ENCODE measurements at regions not wholly inside any gene's neighbourhood (a gene's known extent, or its start where the extent isn't known, plus 50 kb on each side); places are given as distances from the start of the nearest gene placed in this dataset.
"Not testable (repeated sequence)": the region's sequence is repeated elsewhere in the genome, so short reads cannot be mapped to it uniquely, and the experiment has no call there.

DNA sequence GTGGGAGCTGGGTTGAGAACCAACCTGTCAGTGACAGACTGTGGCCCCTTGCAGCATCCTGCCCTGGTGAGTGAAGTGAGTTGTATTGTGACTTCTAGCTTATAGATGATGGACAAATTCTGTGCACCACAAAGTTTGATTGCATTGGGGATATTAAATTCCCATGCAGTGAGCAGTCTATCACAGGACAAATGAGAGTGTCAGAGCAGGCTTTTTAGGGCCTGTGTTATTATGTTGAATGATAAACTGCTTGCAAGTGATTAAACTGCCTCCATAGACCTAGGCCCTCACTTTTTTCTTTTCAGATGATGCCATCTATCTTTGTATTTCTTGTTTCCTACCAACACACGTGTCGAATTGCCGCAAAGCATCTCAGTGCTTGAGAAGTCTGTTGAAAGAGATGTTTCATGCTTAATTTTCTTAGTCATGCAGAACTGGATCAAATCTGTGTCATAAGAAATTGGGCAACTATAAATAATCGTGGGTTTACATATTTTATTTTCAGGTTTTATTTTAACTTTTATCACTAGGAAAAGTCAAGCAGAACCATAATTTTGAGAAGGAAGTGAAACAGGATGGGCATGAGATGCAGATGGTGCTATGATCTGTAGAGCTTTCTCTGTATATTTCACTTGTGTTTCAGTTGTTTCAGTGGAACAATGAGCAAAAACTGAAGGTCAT is 199.2 kb downstream of the S1PR1 start:
- DNase-seq (ENCODE audit: low read depth, low spot score): no peak
- no peak overlapping the region for H3K27ac ChIP-seq
- no peak overlapping the region for H3K4me3 ChIP-seq
- H3K9me3 ChIP-seq (ENCODE audit: low read depth, low read length): no peaks in the 10 kb centered on the region
- TF ChIP-seq EZH2 (IDR thresholded peaks at IDR 0.05) (no peak), POLR2AphosphoS5 (IDR thresholded peaks at IDR 0.05; ENCODE audit: borderline replicate concordance, low read depth, low read length) (no peak), FOXP2 (optimal IDR thresholded peaks at IDR 0.05; ENCODE audit: control extremely low read depth, extremely low read length, insufficient read depth) (no peak)
- no peaks in the 10 kb centered on the region for H3K36me3 ChIP-seq (ENCODE audit: insufficient read depth, low read length)
- no peak overlapping the region for H3K9ac ChIP-seq (ENCODE audit: insufficient read length)

DNA sequence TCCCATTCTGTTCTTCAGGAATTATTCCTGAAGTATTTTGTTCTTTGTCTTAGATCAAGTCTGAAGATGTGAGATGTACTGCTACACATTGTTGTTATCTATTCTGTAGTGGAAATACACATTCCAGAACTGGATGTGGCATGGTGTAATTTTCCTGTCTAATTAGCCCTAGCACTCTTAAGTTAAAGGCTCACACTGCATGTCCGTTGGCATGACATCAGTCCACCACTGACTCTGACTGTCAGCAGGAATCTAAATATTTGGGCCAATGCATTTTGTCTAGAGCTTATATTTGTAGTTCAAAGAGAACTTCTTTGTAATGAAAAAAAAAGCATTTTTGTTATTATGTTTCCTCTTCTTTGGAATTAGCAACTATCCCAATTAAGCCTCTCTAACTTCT is 201.0 kb downstream of the S1PR1 start:
- H3K4me3 ChIP-seq: no peak overlapping the region
- DNase-seq (ENCODE audit: low read depth, low spot score): no peak
- no peaks in the 10 kb centered on the region for H3K36me3 ChIP-seq (ENCODE audit: insufficient read depth, low read length)
- no peak overlapping the region for H3K27ac ChIP-seq
- H3K9ac ChIP-seq (ENCODE audit: insufficient read length): no peak overlapping the region
- no peak for TF ChIP-seq POLR2AphosphoS5 (IDR thresholded peaks at IDR 0.05; ENCODE audit: borderline replicate concordance, low read depth, low read length)
- no peak for TF ChIP-seq FOXP2 (optimal IDR thresholded peaks at IDR 0.05; ENCODE audit: control extremely low read depth, extremely low read length, insufficient read depth)
- TF ChIP-seq EZH2 (IDR thresholded peaks at IDR 0.05): no peak
- H3K9me3 ChIP-seq (ENCODE audit: low read depth, low read length): no peaks in the 10 kb centered on the region

DNA sequence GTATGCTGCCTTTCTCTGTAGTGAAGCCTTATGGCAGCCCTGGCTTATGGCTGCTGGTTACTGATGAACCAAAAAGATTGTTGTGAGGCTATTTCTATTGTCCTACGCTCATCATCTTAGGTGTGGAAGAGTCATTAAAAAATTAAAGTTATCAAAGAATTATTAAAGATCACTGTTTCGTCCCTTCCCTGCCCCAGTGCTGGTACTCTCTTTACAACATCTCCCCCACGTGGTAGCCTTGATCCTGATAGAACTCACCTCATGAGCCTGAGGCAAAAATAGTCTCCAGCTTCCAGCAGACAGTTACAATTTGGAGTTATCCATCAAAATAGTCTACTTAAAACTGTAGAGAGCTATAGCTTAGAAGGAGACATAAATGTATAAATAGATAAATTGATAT is 201.5 kb downstream of the S1PR1 start:
- no peak overlapping the region for H3K27ac ChIP-seq
- no peak overlapping the region for H3K4me3 ChIP-seq
- no peaks in the 10 kb centered on the region for H3K36me3 ChIP-seq (ENCODE audit: insufficient read depth, low read length)
- no peak for DNase-seq (ENCODE audit: low read depth, low spot score)
- H3K9ac ChIP-seq (ENCODE audit: insufficient read length): no peak overlapping the region
- no peaks in the 10 kb centered on the region for H3K9me3 ChIP-seq (ENCODE audit: low read depth, low read length)
- TF ChIP-seq EZH2 (IDR thresholded peaks at IDR 0.05): no peak
- TF ChIP-seq POLR2AphosphoS5 (IDR thresholded peaks at IDR 0.05; ENCODE audit: borderline replicate concordance, low read depth, low read length): no peak
- no peak for TF ChIP-seq FOXP2 (optimal IDR thresholded peaks at IDR 0.05; ENCODE audit: control extremely low read depth, extremely low read length, insufficient read depth)

DNA sequence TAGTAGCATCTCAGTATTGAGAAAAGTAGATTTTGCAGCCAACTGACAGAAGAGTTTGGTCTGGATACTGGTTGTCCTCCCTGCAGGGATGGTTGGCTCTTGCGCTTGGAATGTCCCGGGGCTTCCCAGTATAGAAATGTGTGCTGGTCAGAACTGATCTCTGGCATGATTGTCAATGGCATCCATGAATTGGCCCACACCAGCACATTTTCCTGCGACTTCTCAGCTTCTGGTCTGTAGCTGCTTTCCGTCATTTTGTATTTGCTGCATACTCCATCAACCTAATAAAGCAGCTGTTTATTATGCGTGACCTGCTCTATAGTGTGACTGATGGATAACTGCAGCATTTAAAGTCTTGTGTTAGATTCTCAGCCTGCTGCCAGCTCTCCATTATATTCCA is 203.7 kb downstream of the S1PR1 start:
- no peaks in the 10 kb centered on the region for H3K36me3 ChIP-seq (ENCODE audit: insufficient read depth, low read length)
- DNase-seq (ENCODE audit: low read depth, low spot score): no peak
- TF ChIP-seq POLR2AphosphoS5 (IDR thresholded peaks at IDR 0.05; ENCODE audit: borderline replicate concordance, low read depth, low read length): no peak
- TF ChIP-seq EZH2 (IDR thresholded peaks at IDR 0.05): no peak
- no peak for TF ChIP-seq FOXP2 (optimal IDR thresholded peaks at IDR 0.05; ENCODE audit: control extremely low read depth, extremely low read length, insufficient read depth)
- no peaks in the 10 kb centered on the region for H3K9me3 ChIP-seq (ENCODE audit: low read depth, low read length)
- no peak overlapping the region for H3K9ac ChIP-seq (ENCODE audit: insufficient read length)
- H3K27ac ChIP-seq: no peak overlapping the region
- H3K4me3 ChIP-seq: no peak overlapping the region

DNA sequence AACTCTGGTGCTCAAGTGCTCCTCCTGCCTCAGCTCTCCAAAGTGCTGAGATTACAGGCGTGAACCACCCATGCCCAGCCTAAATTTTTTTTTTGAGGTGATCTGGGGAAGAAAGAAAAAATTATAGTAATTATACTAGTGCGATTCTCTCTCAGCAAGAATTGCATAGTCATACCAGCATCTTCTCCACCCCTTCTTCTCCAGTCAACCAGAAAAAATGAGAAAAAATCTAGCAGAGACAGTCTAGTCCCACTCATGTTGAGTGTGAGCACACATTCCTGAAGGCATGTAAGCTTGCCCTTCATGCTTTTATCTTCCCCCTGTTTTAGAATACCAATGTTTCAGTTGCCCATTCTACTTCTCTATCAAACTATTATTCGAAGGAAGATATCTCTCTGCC is 207.6 kb downstream of the S1PR1 start:
- no peak overlapping the region for H3K9ac ChIP-seq (ENCODE audit: insufficient read length)
- TF ChIP-seq FOXP2 (optimal IDR thresholded peaks at IDR 0.05; ENCODE audit: control extremely low read depth, extremely low read length, insufficient read depth): no peak
- TF ChIP-seq EZH2 (IDR thresholded peaks at IDR 0.05): no peak
- no peak for TF ChIP-seq POLR2AphosphoS5 (IDR thresholded peaks at IDR 0.05; ENCODE audit: borderline replicate concordance, low read depth, low read length)
- H3K36me3 ChIP-seq (ENCODE audit: insufficient read depth, low read length): no peaks in the 10 kb centered on the region
- no peak overlapping the region for H3K4me3 ChIP-seq
- H3K27ac ChIP-seq: no peak overlapping the region
- DNase-seq (ENCODE audit: low read depth, low spot score): no peak
- no peaks in the 10 kb centered on the region for H3K9me3 ChIP-seq (ENCODE audit: low read depth, low read length)

DNA sequence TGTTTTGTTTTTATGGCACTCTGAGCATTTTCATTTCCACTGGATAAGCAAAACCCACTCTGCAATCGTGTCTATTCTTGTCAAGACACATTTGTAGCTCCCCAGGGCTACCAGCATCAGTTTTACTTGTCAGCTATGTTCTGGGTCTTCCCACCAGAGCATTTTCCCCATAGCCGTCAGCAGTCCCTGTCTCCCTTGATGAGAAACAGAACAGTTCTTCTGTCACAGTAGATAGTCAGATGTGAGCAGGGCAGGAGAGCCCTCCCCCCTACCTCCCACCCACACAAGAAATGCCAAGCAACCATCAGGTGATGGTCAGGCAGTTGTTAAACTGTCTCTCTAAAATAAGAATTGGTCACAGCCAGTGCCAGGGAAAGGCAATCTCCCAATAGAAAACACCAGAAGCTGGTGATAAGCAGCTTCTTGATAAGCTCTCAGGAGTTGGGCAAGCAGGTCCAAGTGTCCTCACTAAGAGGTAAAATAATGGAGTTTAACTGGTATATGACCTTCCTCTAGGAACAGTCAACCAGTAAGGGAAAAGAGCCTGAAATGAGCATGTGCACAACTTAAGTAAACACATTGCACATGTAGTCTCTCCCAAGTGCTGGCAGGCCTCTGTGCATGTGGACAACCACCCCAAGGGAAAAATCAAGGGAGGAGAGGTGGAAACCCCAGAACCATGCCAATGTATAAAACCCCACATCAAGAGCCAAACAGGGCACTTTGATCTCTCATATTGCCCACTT is 208.2 kb downstream of the S1PR1 start:
- Histone ChIP-seq H3K9me3 (ENCODE audit: low read depth, low read length) (no peaks in the 10 kb centered on the region), H3K36me3 (ENCODE audit: insufficient read depth, low read length) (no peaks in the 10 kb centered on the region), H3K27ac (no peak overlapping the region), H3K9ac (ENCODE audit: insufficient read length) (no peak overlapping the region), H3K4me3 (no peak overlapping the region)
- TF ChIP-seq POLR2AphosphoS5 (IDR thresholded peaks at IDR 0.05; ENCODE audit: borderline replicate concordance, low read depth, low read length) (no peak), EZH2 (IDR thresholded peaks at IDR 0.05) (no peak), FOXP2 (optimal IDR thresholded peaks at IDR 0.05; ENCODE audit: control extremely low read depth, extremely low read length, insufficient read depth) (no peak)
- no peak for DNase-seq (ENCODE audit: low read depth, low spot score)

DNA sequence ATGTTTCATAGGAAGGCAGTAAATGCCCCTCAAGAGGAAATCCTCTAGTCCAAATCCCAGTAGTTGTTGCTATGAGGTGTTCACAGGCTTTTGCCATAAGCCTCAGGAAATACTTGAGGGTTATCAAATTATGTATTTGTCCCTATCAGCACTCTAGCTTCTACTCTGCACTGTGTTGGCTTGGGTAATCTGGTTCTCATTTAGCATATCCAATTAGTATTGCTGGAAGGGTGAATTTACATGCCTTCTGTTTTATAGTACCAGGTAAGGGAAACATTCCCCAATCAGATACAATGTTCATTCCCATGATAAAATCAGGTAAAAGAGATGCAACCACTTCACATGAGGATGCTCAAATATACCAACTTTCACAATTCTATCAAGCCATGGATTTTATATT is 211.2 kb downstream of the S1PR1 start:
- Histone ChIP-seq H3K9me3 (ENCODE audit: low read depth, low read length) (no peaks in the 10 kb centered on the region), H3K36me3 (ENCODE audit: insufficient read depth, low read length) (no peaks in the 10 kb centered on the region), H3K9ac (ENCODE audit: insufficient read length) (no peak overlapping the region), H3K27ac (no peak overlapping the region), H3K4me3 (no peak overlapping the region)
- TF ChIP-seq POLR2AphosphoS5 (IDR thresholded peaks at IDR 0.05; ENCODE audit: borderline replicate concordance, low read depth, low read length) (no peak), FOXP2 (optimal IDR thresholded peaks at IDR 0.05; ENCODE audit: control extremely low read depth, extremely low read length, insufficient read depth) (no peak), EZH2 (IDR thresholded peaks at IDR 0.05) (no peak)
- no peak for DNase-seq (ENCODE audit: low read depth, low spot score)

DNA sequence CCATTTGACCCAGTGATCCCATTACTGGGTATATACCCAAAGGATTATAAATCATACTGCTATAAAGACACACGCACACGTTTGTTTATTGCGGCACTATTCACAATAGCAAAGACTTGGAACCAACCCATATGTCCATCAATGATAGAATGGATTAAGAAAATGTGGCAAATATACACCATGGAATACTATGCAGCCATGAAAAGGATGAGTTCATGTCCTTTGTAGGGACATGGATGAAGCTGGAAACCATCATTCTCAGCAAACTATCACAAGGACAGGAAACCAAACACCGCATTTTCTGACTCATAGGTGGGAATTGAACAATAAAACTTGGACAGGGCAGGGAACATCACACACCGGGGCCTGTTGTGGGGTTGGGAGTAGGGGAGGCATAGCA is 213.9 kb downstream of the S1PR1 start:
- H3K4me3 ChIP-seq; DNase-seq (ENCODE audit: low read depth, low spot score); H3K9me3 ChIP-seq (ENCODE audit: low read depth, low read length); H3K36me3 ChIP-seq (ENCODE audit: insufficient read depth, low read length); H3K9ac ChIP-seq (ENCODE audit: insufficient read length); H3K27ac ChIP-seq: not testable (repeated sequence)

DNA sequence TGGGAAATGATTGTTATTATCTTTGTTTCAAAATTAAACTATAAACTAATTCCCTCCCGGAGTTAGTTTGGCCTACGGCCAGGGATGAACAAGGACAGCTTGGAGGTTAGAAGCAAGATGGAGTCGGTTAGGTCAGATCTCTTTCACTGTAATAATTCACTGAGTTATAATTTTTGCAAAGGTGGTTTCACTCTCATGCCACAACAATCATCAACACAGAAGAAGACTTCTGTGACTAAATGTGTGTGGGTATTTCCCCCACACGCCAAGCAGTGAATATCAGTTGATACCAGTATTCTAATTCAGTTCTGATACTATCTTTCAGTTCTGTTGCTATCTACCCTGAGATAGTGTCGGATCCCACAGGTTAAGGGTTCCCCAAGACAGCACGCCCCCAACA is 215.1 kb downstream of the S1PR1 start:
- no peak for TF ChIP-seq FOXP2 (optimal IDR thresholded peaks at IDR 0.05; ENCODE audit: control extremely low read depth, extremely low read length, insufficient read depth)
- TF ChIP-seq EZH2 (IDR thresholded peaks at IDR 0.05): no peak
- TF ChIP-seq POLR2AphosphoS5 (IDR thresholded peaks at IDR 0.05; ENCODE audit: borderline replicate concordance, low read depth, low read length): no peak
- H3K9ac ChIP-seq (ENCODE audit: insufficient read length): no peak overlapping the region
- DNase-seq (ENCODE audit: low read depth, low spot score): no peak
- no peak overlapping the region for H3K27ac ChIP-seq
- H3K36me3 ChIP-seq (ENCODE audit: insufficient read depth, low read length): no peaks in the 10 kb centered on the region
- H3K9me3 ChIP-seq (ENCODE audit: low read depth, low read length): no peaks in the 10 kb centered on the region
- H3K4me3 ChIP-seq: no peak overlapping the region
